Activated gamma-delta T cell treated with Interleukin-2 at 50 U/mL for 16 hours (primary cell): ENCODE measurements at regions not wholly inside any gene's neighbourhood (a gene's known extent, or its start where the extent isn't known, plus 50 kb on each side); places are given as distances from the start of the nearest gene placed in this dataset.

Experiments used
- DNase-seq: peaks from one replicate; pipeline ENCODE4 v3.0.0-alpha.2; 2020

GRCh38 chr1:56215086-56215485 is 364.3 kb downstream of the PLPP3 start:
- DNase-seq = no peak

GRCh38 chr1:56213068-56213467 is 366.3 kb downstream of the PLPP3 start:
- no peak for DNase-seq

- DNase-seq = no peak
Observed at GRCh38 chr1:56212143-56212542, 367.2 kb downstream of the PLPP3 start.

GRCh38 chr1:56206391-56206790 is 373.0 kb downstream of the PLPP3 start:
- no peak for DNase-seq

GRCh38 chr1:56204206-56204605 is 375.2 kb downstream of the PLPP3 start:
- DNase-seq = no peak

GRCh38 chr1:56202796-56203492 is 376.4 kb downstream of the PLPP3 start:
- no peak for DNase-seq

- no peak for DNase-seq
Observed at GRCh38 chr1:56202186-56202585, 377.2 kb downstream of the PLPP3 start.

GRCh38 chr1:56200896-56201295 is 378.5 kb downstream of the PLPP3 start:
- no peak for DNase-seq

- DNase-seq = no peak
Observed at GRCh38 chr1:56200442-56200841, 378.9 kb downstream of the PLPP3 start.

GRCh38 chr1:56199956-56200355 is 379.4 kb downstream of the PLPP3 start:
- DNase-seq = no peak

GRCh38 chr1:56199061-56199460 is 380.3 kb downstream of the PLPP3 start:
- DNase-seq = no peak

GRCh38 chr1:56197946-56198345 is 381.4 kb downstream of the PLPP3 start:
- DNase-seq = no peak

- DNase-seq = no peak
Observed at GRCh38 chr1:56196839-56197238, 382.5 kb downstream of the PLPP3 start.

GRCh38 chr1:56194701-56195300 is 384.6 kb downstream of the PLPP3 start:
- no peak for DNase-seq

- no peak for DNase-seq
Observed at GRCh38 chr1:56193656-56194055, 385.7 kb downstream of the PLPP3 start.

GRCh38 chr1:56191369-56191768 is 388.0 kb downstream of the PLPP3 start:
- no peak for DNase-seq

GRCh38 chr1:56190806-56191365 is 388.5 kb downstream of the PLPP3 start:
- no peak for DNase-seq

- no peak for DNase-seq
Observed at GRCh38 chr1:56189946-56190805, 389.2 kb downstream of the PLPP3 start.

GRCh38 chr1:56189454-56189853 is 389.9 kb downstream of the PLPP3 start:
- DNase-seq = no peak

- no peak for DNase-seq
Observed at GRCh38 chr1:56188855-56189254, 390.5 kb downstream of the PLPP3 start.

- DNase-seq = no peak
Observed at GRCh38 chr1:56188221-56188620, 391.1 kb downstream of the PLPP3 start.

GRCh38 chr1:56187405-56187804 is 392.0 kb downstream of the PLPP3 start:
- DNase-seq = no peak

GRCh38 chr1:56185493-56185892 is 393.9 kb downstream of the PLPP3 start:
- DNase-seq = no peak

GRCh38 chr1:56183151-56183550 is 396.2 kb downstream of the PLPP3 start:
- DNase-seq = no peak
